ENCODE measurements at regions not wholly inside any gene's neighbourhood (a gene's known extent, or its start where the extent isn't known, plus 50 kb on each side); places are given as distances from the start of the nearest gene placed in this dataset.

DNA sequence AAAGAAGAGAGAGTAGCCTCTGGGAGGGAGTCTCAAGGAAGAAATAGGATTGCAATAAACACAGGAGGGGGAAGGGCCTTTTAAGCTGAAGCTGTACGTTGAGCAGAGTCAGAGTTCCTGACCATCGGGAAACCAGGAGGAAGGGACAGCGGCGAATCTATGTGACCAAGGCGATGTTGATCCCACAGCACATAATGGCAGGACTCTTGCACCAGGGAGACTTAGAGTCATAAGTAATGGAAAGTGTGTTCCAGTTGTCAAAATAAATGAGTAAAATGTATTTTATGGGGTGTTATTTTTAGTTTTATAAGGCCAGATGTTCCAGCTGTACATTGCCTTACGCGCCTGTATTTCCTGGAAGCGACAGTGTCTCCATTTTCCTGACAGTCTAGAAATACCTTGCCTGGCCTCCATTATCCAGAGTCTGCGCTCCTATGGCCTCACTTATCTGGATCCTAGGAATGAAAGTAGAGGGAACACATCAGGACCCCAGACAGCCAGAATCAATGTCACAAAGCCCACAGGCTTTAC is 152.8 kb upstream of the COPS8 start:
- no peaks in the 10 kb centered on the region for H3K36me3 ChIP-seq (ENCODE audit: insufficient read depth, low read length)
- peaks cover 7% of the 10 kb centered on the region; the same call in 1 of the 2 replicates for H3K4me1 ChIP-seq (ENCODE audit: insufficient read depth, low read length)
- no peak overlapping the region for H3K4me3 ChIP-seq (ENCODE audit: low read length)
- H3K27ac ChIP-seq (ENCODE audit: low read depth, low read length): no peak overlapping the region
- H3K9ac ChIP-seq (ENCODE audit: low read depth, low read length): no peak overlapping the region
- no peaks in the 10 kb centered on the region; the same call in 1 of the 2 replicates for H3K27me3 ChIP-seq (ENCODE audit: insufficient read depth, low read length)
- no peaks in the 10 kb centered on the region for H3K9me3 ChIP-seq (ENCODE audit: insufficient read depth, low read depth, low read length)
- 93% methylated on average over 9 of the region's 9 CpGs for WGBS

DNA sequence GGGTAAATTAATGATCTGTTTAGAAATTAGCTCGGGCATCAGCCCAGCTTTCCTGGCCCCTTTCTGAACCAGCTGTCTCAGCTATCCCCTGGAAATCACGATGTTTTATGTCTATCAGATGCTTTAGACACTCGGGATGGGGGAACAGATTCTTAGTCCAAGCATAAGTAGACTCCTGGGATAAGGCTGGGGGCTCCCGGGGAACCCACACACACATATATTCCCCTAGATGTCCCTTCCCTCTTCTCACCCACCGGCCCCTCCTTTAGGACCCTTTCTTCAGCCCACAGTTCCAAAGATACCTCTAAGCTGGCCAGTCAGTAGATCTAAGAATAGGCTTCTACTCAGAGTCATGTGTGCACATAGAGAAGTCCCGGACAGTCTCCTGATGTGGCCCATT is 151.5 kb upstream of the COPS8 start:
- H3K9me3 ChIP-seq (ENCODE audit: insufficient read depth, low read depth, low read length): no peaks in the 10 kb centered on the region
- no peaks in the 10 kb centered on the region; the same call in 1 of the 2 replicates for H3K27me3 ChIP-seq (ENCODE audit: insufficient read depth, low read length)
- no peak overlapping the region for H3K4me3 ChIP-seq (ENCODE audit: low read length)
- H3K4me1 ChIP-seq (ENCODE audit: insufficient read depth, low read length): no peaks in the 10 kb centered on the region
- no peak overlapping the region for H3K27ac ChIP-seq (ENCODE audit: low read depth, low read length)
- no peaks in the 10 kb centered on the region for H3K36me3 ChIP-seq (ENCODE audit: insufficient read depth, low read length)
- 89% methylated on average over 6 of the region's 6 CpGs for WGBS
- H3K9ac ChIP-seq (ENCODE audit: low read depth, low read length): no peak overlapping the region

- no peaks in the 10 kb centered on the region for H3K4me1 ChIP-seq (ENCODE audit: insufficient read depth, low read length)
- no peaks in the 10 kb centered on the region; the same call in 1 of the 2 replicates for H3K27me3 ChIP-seq (ENCODE audit: insufficient read depth, low read length)
- H3K9me3 ChIP-seq (ENCODE audit: insufficient read depth, low read depth, low read length): no peaks in the 10 kb centered on the region
- no peak overlapping the region for H3K4me3 ChIP-seq (ENCODE audit: low read length)
- H3K9ac ChIP-seq (ENCODE audit: low read depth, low read length): no peak overlapping the region
- H3K36me3 ChIP-seq (ENCODE audit: insufficient read depth, low read length): no peaks in the 10 kb centered on the region
- H3K27ac ChIP-seq (ENCODE audit: low read depth, low read length): no peak overlapping the region
- WGBS: 93% methylated on average over 2 of the region's 3 CpGs
These were observed 151.0 kb upstream of the COPS8 start for GRCh38 chr2:236934656-236935055.

GRCh38 chr2:236935083-236935482 is 150.6 kb upstream of the COPS8 start:
- Histone ChIP-seq H3K9ac (ENCODE audit: low read depth, low read length) (no peak overlapping the region), H3K4me1 (ENCODE audit: insufficient read depth, low read length) (no peaks in the 10 kb centered on the region), H3K4me3 (ENCODE audit: low read length) (no peak overlapping the region), H3K27ac (ENCODE audit: low read depth, low read length) (no peak overlapping the region), H3K27me3 (ENCODE audit: insufficient read depth, low read length) (no peaks in the 10 kb centered on the region; the same call in 1 of the 2 replicates), H3K9me3 (ENCODE audit: insufficient read depth, low read depth, low read length) (no peaks in the 10 kb centered on the region), H3K36me3 (ENCODE audit: insufficient read depth, low read length) (no peaks in the 10 kb centered on the region)
- WGBS: 91% methylated on average over 5 of the region's 5 CpGs

DNA sequence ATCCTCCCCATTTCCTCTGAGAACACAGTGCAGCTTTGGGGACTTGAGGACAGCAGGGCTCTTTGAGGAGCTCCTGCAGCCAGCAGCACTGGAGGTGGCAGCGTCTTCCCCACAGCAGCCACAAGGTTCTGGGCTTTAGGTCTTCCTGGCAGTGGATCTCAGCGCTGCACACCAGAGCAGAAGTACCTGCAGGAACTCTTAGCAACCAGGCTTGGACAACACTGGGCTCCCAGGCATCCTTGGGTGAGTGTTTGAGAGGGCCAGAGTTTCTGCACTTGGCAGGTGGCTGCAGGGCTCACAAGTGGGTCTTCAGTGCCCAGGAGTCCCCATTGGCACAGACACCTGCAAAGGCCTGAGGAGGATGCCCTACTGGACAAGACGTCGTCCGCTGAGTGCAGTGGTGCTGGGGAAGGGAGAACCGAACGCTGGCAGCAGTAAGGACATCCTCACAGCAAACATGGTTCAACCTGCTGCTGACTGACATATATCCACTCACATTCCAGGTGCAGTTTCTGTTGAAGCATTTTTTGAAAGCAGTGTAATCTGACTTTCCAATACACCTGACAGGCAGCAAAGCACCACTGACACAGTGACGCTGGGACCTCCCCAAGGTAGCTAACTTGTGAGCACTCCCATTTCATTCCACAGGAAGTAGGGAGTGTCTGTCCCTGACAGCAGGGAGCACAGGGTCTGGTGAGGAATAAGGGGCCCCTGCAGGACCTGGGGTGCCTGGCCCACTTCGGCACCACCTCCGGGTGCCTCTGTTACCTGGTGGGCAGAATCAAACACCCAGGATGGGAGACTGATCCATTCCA is 149.9 kb upstream of the COPS8 start:
- Histone ChIP-seq H3K27me3 (ENCODE audit: insufficient read depth, low read length) (no peaks in the 10 kb centered on the region; the same call in 1 of the 2 replicates), H3K9me3 (ENCODE audit: insufficient read depth, low read depth, low read length) (no peaks in the 10 kb centered on the region), H3K27ac (ENCODE audit: low read depth, low read length) (no peak overlapping the region), H3K36me3 (ENCODE audit: insufficient read depth, low read length) (no peaks in the 10 kb centered on the region), H3K9ac (ENCODE audit: low read depth, low read length) (no peak overlapping the region), H3K4me1 (ENCODE audit: insufficient read depth, low read length) (0 out of 2 replicates have a peak, but pooled peaks cover 2% of the 10 kb centered on the region), H3K4me3 (ENCODE audit: low read length) (no peak overlapping the region)
- WGBS: 95% methylated on average over 10 of the region's 10 CpGs

DNA sequence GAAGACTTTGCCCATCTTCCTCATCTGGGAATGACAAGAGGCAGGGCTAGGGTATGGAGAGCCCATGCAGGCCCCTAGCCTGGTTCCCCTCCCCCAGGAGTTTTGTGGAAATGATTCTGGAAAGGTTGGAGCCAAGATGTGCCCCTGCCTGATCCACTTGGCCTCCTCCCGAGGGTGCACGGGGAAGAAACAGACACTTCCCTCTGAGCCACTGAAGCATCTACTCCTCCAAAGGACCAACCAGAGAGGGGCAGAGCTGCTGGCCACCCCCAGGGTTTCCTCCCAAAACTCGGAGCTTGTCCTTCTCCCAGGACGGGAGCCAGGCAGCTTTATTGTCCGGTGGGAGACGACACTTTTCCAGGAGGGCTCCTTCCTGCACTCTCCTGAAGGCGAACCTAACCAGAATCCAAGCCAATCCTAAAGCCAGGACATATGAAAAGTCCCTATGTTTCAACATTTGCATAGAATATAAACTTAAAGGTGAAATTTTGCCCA is 149.2 kb upstream of the COPS8 start:
- no peak overlapping the region for H3K4me3 ChIP-seq (ENCODE audit: low read length)
- H3K27ac ChIP-seq (ENCODE audit: low read depth, low read length): no peak overlapping the region
- H3K9ac ChIP-seq (ENCODE audit: low read depth, low read length): no peak overlapping the region
- WGBS: 89% methylated on average over 7 of the region's 7 CpGs
- no peaks in the 10 kb centered on the region; the same call in 1 of the 2 replicates for H3K27me3 ChIP-seq (ENCODE audit: insufficient read depth, low read length)
- H3K36me3 ChIP-seq (ENCODE audit: insufficient read depth, low read length): no peaks in the 10 kb centered on the region
- H3K4me1 ChIP-seq (ENCODE audit: insufficient read depth, low read length): 0 out of 2 replicates have a peak, but pooled peaks cover 2% of the 10 kb centered on the region
- H3K9me3 ChIP-seq (ENCODE audit: insufficient read depth, low read depth, low read length): no peaks in the 10 kb centered on the region

- Histone ChIP-seq H3K27ac (ENCODE audit: low read depth, low read length) (no peak overlapping the region), H3K27me3 (ENCODE audit: insufficient read depth, low read length) (no peaks in the 10 kb centered on the region; the same call in 1 of the 2 replicates)
- 92% methylated on average over 3 of the region's 3 CpGs for WGBS
These were observed 147.6 kb upstream of the COPS8 start for GRCh38 chr2:236938126-236938525.

GRCh38 chr2:236939271-236939670 is 146.4 kb upstream of the COPS8 start:
- Histone ChIP-seq H3K36me3 (ENCODE audit: insufficient read depth, low read length) (no peaks in the 10 kb centered on the region), H3K4me3 (ENCODE audit: low read length) (no peak overlapping the region), H3K27ac (ENCODE audit: low read depth, low read length) (no peak overlapping the region), H3K9me3 (ENCODE audit: insufficient read depth, low read depth, low read length) (no peaks in the 10 kb centered on the region), H3K27me3 (ENCODE audit: insufficient read depth, low read length) (no peaks in the 10 kb centered on the region; the same call in 1 of the 2 replicates), H3K4me1 (ENCODE audit: insufficient read depth, low read length) (0 out of 2 replicates have a peak, but pooled peaks cover 2% of the 10 kb centered on the region), H3K9ac (ENCODE audit: low read depth, low read length) (no peak overlapping the region)
- 98% methylated on average over 2 of the region's 2 CpGs for WGBS

More at GRCh38 chr2:236938126-236938525, 147.6 kb upstream of the COPS8 start:
- Histone ChIP-seq H3K4me1 (ENCODE audit: insufficient read depth, low read length) (0 out of 2 replicates have a peak, but pooled peaks cover 2% of the 10 kb centered on the region), H3K4me3 (ENCODE audit: low read length) (no peak overlapping the region), H3K9ac (ENCODE audit: low read depth, low read length) (no peak overlapping the region), H3K9me3 (ENCODE audit: insufficient read depth, low read depth, low read length) (no peaks in the 10 kb centered on the region), H3K36me3 (ENCODE audit: insufficient read depth, low read length) (no peaks in the 10 kb centered on the region)

DNA sequence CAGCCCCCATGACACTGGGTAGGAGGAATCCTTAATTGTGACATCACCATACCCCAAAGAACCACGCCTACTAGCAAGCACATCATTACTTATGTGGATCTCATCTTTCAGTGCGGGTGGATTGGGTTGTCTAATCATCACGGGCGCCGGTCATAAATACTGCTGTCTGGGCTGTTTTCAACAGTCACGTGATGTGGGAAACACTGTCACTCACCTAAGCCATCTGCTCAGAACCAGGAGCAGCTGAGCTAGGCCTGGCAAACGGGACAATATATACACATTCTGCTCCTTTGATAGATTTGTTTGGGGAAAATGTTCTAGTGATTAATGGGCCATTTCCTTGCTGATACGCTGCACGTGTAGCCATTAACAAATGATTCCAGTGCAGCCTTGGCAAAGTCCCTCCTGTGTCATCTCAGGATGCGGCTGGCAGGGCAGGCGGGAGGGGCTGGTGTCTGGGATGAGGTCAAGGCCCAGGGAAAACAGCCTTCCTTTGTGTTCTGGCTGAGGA is 145.9 kb upstream of the COPS8 start:
- Histone ChIP-seq H3K9me3 (ENCODE audit: insufficient read depth, low read depth, low read length) (no peaks in the 10 kb centered on the region), H3K27ac (ENCODE audit: low read depth, low read length) (no peak overlapping the region), H3K9ac (ENCODE audit: low read depth, low read length) (no peak overlapping the region), H3K36me3 (ENCODE audit: insufficient read depth, low read length) (no peaks in the 10 kb centered on the region), H3K27me3 (ENCODE audit: insufficient read depth, low read length) (no peaks in the 10 kb centered on the region; the same call in 1 of the 2 replicates), H3K4me1 (ENCODE audit: insufficient read depth, low read length) (0 out of 2 replicates have a peak, but pooled peaks cover 2% of the 10 kb centered on the region), H3K4me3 (ENCODE audit: low read length) (no peak overlapping the region)
- 92% methylated on average over 11 of the region's 11 CpGs for WGBS

DNA sequence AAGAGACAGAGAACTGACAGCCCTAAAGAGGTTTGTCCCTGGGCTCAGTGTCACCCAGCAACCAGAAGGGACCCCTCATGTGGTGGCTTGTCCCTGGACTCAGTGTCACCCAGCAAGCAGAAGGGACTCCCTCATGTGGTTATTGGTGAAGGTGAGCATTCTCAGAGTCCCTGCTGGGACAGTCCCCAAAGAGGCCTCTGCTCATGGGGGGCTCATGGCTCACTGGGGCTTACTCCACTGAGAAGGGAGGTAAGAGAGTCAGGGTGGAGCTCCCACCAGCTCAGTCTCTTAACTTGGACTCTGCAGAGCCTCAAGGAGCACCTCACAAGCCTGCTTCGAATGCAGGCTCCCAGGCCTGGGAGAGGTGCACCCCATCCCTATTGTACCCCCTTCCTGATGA is 145.2 kb upstream of the COPS8 start:
- Histone ChIP-seq H3K4me3 (ENCODE audit: low read length) (no peak overlapping the region), H3K9me3 (ENCODE audit: insufficient read depth, low read depth, low read length) (no peaks in the 10 kb centered on the region), H3K27me3 (ENCODE audit: insufficient read depth, low read length) (no peaks in the 10 kb centered on the region), H3K27ac (ENCODE audit: low read depth, low read length) (no peak overlapping the region), H3K9ac (ENCODE audit: low read depth, low read length) (no peak overlapping the region), H3K4me1 (ENCODE audit: insufficient read depth, low read length) (0 out of 2 replicates have a peak, but pooled peaks cover 2% of the 10 kb centered on the region), H3K36me3 (ENCODE audit: insufficient read depth, low read length) (no peaks in the 10 kb centered on the region)
- WGBS: 94% methylated on average over 1 of the region's 1 CpG

GRCh38 chr2:236940916-236941520 is 144.7 kb upstream of the COPS8 start:
- WGBS: 90% methylated on average over 7 of the region's 7 CpGs
- no peak overlapping the region for H3K9ac ChIP-seq (ENCODE audit: low read depth, low read length)
- H3K27ac ChIP-seq (ENCODE audit: low read depth, low read length): no peak overlapping the region
- H3K9me3 ChIP-seq (ENCODE audit: insufficient read depth, low read depth, low read length): no peaks in the 10 kb centered on the region
- H3K4me1 ChIP-seq (ENCODE audit: insufficient read depth, low read length): 0 out of 2 replicates have a peak, but pooled peaks cover 2% of the 10 kb centered on the region
- no peaks in the 10 kb centered on the region for H3K27me3 ChIP-seq (ENCODE audit: insufficient read depth, low read length)
- H3K4me3 ChIP-seq (ENCODE audit: low read length): no peak overlapping the region
- no peaks in the 10 kb centered on the region for H3K36me3 ChIP-seq (ENCODE audit: insufficient read depth, low read length)

Data from HUES64 (cell line).